Activated naive CD8-positive, alpha-beta T cell treated with anti-CD3 and anti-CD28 coated beads for 36 hours (primary cell): ENCODE measurements at regions not wholly inside any gene's neighbourhood (a gene's known extent, or its start where the extent isn't known, plus 50 kb on each side); places are given as distances from the start of the nearest gene placed in this dataset.
"Not testable (repeated sequence)": the region's sequence is repeated elsewhere in the genome, so short reads cannot be mapped to it uniquely, and the experiment has no call there.

Experiments
- DNase-seq: peaks from one replicate; pipeline ENCODE4 v3.0.0; 2021
- H3K27ac Mint-ChIP-seq: one replicate; pipeline ENCODE4 v1.8.0; 2022; ENCODE audit warnings: mild to moderate bottlenecking, moderate library complexity, mixed read lengths
- H3K27me3 Mint-ChIP-seq: one replicate; pipeline ENCODE4 v1.8.0; 2022; ENCODE audit warnings: mild to moderate bottlenecking, mixed read lengths
- H3K36me3 Mint-ChIP-seq: one replicate; pipeline ENCODE4 v1.8.0; 2021; ENCODE audit warnings: mild to moderate bottlenecking, mixed read lengths
- H3K4me1 Mint-ChIP-seq: one replicate; pipeline ENCODE4 v1.8.0; 2021; ENCODE audit warnings: mixed read lengths
- H3K4me3 Mint-ChIP-seq: one replicate; pipeline ENCODE4 v1.8.0; 2022; ENCODE audit warnings: mild to moderate bottlenecking, moderate library complexity, mixed read lengths
- H3K9me3 Mint-ChIP-seq: one replicate; pipeline ENCODE4 v1.8.0; 2022; ENCODE audit warnings: mixed read lengths

DNA sequence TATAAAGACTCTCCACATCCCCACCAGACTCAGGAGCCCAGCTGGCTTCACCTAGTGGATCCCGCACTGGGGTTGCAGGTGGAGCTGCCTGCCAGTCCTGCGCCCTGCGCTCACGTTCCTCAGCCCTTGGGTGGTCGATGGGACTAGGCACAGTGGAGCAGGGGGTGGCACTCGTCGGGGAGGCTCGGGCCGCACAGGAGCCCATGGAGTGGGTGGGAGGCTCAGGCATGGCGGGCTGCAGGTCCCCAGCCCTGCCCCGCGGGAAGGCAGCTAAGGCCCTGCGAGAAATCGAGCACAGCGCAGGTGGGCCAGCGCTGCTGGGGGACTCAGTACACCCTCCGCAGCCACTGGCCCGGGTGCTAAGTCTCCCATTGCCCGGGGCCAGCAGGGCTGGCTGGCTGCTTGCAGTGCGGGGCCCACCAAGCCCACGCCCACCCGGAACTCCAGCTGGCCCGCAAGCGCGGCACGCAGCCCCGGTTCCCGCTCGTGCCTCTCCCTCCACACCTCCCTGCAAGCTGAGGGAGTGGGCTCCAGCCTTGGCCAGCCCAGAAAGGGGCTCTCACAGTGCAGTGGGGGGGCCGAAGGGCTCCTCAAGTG, 371.8 kb downstream of the PRDM5 start:
- H3K27ac Mint-ChIP-seq, H3K4me1 Mint-ChIP-seq, DNase-seq, H3K4me3 Mint-ChIP-seq, H3K9me3 Mint-ChIP-seq, H3K36me3 Mint-ChIP-seq: not testable (repeated sequence)
- peaks cover 13% of the 10 kb centered on the region for H3K27me3 Mint-ChIP-seq

DNA sequence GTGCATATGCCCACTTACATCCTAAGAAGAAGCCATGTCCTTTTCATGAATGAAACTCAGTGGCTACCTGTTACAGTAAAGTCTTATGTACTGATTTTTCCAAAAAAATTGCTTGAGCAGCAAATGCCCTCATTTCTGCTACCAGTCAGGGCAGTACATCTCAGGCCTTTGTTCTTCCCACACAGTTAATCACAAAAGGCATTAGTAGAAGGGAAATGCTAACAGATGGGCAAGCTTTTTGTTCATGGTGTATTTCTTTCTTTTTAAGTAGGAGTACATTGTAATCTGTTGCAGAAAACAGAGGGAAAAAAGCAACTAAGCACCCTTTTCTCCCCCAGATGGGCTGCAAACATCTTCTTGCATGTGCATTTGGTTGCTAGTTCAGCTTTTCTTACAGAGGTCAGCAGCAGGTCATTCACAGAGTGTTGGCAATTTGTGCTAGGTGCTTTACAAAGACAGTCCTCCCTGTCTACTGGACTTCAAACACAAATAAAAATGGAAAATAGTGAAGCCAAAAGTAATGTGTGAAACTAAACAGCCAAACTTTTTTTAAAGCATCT, 373.4 kb downstream of the PRDM5 start:
- Mint-ChIP-seq H3K4me3 (no peak overlapping the region), H3K27ac (no peak overlapping the region), H3K4me1 (no peaks in the 10 kb centered on the region), H3K36me3 (no peaks in the 10 kb centered on the region), H3K27me3 (peaks cover 7% of the 10 kb centered on the region), H3K9me3 (no peaks in the 10 kb centered on the region)
- no peak for DNase-seq

DNA sequence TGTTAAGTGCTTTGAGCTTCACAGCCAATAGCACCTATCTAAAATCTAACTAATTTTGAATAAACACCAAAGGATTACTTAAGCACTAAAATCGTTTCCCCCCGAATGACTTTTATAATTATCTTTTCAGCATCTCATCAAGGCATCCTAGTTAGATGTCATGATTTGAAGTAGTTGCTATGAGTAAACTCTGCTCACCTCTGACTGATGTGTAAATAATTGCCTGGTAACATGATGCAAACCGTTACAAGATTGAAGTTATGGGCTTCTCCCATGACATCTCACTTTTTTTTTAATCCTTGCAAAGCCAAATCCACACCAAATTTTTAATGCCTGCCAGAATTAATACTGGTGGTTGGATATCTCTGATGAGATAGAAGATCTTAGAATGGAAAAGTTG, 377.1 kb downstream of the PRDM5 start:
- Mint-ChIP-seq H3K9me3 (no peaks in the 10 kb centered on the region), H3K36me3 (no peaks in the 10 kb centered on the region), H3K27me3 (peaks cover 4% of the 10 kb centered on the region), H3K27ac (no peak overlapping the region), H3K4me1 (no peaks in the 10 kb centered on the region), H3K4me3 (no peak overlapping the region)
- DNase-seq: no peak

DNA sequence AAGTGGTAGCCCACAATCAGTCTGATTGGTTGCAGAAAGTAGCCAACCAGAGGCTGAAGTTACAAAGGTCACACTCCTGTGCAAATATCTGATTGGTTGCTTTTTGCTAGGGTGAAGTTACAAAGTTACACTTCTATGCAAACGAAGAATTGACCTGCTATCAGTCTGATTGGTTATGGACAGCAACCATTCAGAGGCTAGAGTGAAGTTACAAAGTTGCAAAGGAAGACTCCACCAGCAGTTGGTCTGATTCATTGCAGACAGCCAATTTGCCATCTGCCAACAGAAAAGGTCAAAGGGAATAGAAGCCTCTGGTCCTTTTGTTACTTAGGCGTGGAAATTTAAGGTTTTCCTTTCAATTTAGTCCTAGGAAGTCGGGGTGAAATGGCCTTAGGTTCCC, 377.7 kb downstream of the PRDM5 start:
- no peaks in the 10 kb centered on the region for H3K36me3 Mint-ChIP-seq
- H3K9me3 Mint-ChIP-seq: no peaks in the 10 kb centered on the region
- peaks cover 4% of the 10 kb centered on the region for H3K27me3 Mint-ChIP-seq
- no peaks in the 10 kb centered on the region for H3K4me1 Mint-ChIP-seq
- no peak for DNase-seq
- no peak overlapping the region for H3K27ac Mint-ChIP-seq
- H3K4me3 Mint-ChIP-seq: no peak overlapping the region

DNA sequence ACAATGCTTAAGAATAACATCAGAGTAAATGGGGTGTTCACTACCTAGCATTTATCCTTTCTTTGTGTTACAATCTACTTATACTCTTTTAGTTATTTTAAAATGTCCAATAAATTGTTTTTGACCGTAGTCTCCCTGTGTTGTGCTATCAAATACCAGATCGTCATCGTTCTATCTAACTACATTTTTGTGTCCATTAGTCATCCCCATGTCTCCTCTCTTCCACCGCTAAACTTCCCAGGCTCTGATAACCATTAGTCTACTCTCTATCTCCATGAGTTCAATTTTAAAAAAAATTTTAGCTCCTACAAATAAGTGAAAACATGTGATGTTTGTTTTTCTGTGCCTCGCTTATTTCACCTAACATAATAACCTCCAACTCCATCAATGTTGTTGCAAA, 381.9 kb downstream of the PRDM5 start:
- H3K27me3 Mint-ChIP-seq: no peaks in the 10 kb centered on the region
- no peaks in the 10 kb centered on the region for H3K4me1 Mint-ChIP-seq
- H3K27ac Mint-ChIP-seq: no peak overlapping the region
- no peaks in the 10 kb centered on the region for H3K9me3 Mint-ChIP-seq
- H3K4me3 Mint-ChIP-seq: no peak overlapping the region
- no peaks in the 10 kb centered on the region for H3K36me3 Mint-ChIP-seq
- no peak for DNase-seq

DNA sequence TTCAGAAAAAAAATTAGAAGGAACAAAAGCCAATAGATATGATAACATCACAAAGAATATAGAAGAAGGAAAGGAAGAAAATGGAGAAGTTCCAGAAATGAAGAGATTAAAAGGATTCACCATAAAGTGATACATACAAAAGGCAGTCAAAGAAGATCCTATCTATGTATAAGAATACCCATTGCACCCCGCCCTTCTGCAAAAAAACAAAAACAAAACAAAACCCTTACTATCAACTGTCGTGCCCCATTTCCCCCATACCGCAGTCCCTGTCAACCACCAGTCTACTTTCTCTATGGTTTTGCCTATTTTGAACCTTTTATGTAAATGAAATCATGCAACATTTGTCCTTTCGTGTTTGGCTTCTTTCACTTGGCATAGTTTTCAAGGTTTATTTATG, 385.6 kb downstream of the PRDM5 start:
- H3K4me1 Mint-ChIP-seq: no peaks in the 10 kb centered on the region
- peaks cover 2% of the 10 kb centered on the region for H3K27me3 Mint-ChIP-seq
- H3K9me3 Mint-ChIP-seq: no peaks in the 10 kb centered on the region
- no peak overlapping the region for H3K4me3 Mint-ChIP-seq
- H3K27ac Mint-ChIP-seq: no peak overlapping the region
- DNase-seq: no peak
- no peaks in the 10 kb centered on the region for H3K36me3 Mint-ChIP-seq

DNA sequence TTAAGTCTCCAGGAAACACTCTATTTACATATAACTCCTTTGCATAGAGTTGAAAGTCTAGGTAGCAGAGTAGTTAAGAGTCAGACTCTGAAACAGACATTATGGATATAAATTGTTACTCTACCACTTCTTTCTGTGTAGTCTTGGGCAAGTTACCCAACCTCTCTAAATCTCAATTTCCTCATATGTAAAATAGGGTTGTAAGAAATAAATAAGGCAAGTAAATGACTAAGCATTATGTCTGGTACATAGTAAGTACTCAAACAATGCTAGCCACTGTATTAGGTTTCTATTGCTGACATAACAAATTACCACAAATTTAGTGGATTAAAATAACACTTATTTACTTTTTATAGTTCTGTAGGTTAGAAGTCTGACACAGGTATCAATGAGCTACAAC, 394.1 kb downstream of the PRDM5 start:
- Mint-ChIP-seq H3K4me3 (no peak overlapping the region), H3K9me3 (peaks cover 5% of the 10 kb centered on the region), H3K4me1 (no peaks in the 10 kb centered on the region), H3K36me3 (no peaks in the 10 kb centered on the region), H3K27me3 (peaks cover 3% of the 10 kb centered on the region), H3K27ac (no peak overlapping the region)
- no peak for DNase-seq

DNA sequence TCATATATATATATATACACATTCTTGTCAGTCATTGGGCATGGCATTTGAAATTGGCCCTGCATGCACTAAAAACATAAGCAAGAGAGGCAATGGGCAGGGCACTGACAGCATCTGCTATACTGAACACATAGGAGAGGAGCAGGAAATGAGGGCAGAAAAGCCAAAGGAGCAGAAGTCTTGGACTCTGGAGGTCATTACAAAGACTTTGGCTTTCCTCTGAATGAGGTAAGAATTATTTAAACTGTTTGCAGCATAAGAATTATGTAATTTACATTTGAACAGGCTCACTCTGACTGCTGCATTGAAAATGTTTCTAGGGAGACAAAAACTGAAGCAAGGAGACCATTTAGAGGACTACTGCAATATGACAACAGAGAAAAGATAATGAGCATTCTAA, 396.5 kb downstream of the PRDM5 start:
- Mint-ChIP-seq H3K36me3 (no peaks in the 10 kb centered on the region), H3K4me1 (no peaks in the 10 kb centered on the region), H3K4me3 (no peak overlapping the region), H3K27me3 (peaks cover 3% of the 10 kb centered on the region), H3K9me3 (peaks cover 4% of the 10 kb centered on the region), H3K27ac (no peak overlapping the region)
- no peak for DNase-seq

DNA sequence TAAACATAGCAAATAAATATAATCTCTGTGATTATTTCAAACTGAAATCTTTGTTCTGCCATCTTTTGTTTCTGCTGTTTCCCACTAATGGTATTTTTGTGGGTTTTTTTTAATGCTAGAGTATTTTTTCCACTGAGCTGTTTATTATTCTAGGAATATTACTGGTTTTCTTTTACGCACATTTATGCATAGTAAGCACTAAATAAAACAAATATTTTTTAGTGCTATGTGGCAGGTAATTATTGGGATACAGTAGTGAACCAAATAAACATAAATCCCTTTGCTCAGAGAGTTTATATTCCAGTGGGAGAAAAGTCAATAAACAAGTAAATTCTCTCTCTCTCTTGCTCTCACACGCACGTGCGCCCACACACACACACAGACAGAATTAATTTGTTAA, 397.4 kb downstream of the PRDM5 start:
- H3K4me3 Mint-ChIP-seq: no peak overlapping the region
- no peaks in the 10 kb centered on the region for H3K4me1 Mint-ChIP-seq
- no peaks in the 10 kb centered on the region for H3K36me3 Mint-ChIP-seq
- peaks cover 2% of the 10 kb centered on the region for H3K9me3 Mint-ChIP-seq
- peaks cover 3% of the 10 kb centered on the region for H3K27me3 Mint-ChIP-seq
- no peak overlapping the region for H3K27ac Mint-ChIP-seq
- no peak for DNase-seq

DNA sequence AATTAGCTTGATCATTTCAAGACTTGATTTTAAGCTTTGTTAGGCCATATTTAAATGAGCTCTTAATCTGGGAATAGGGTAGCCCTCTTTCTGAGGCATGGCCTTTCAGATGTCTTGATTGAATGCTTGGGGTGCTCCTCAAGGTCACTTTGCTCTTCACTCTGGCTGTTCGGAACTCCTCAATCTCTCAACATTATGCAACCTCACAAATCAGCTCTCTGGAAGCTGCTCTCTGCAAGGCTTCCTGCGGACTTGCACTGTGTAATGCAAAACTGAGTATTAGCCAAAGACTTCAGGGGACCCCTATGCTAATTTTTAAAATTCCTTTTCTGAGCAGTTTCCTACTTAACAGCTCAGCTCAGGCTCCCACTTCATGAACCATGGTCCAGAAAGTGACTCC, 398.3 kb downstream of the PRDM5 start:
- no peaks in the 10 kb centered on the region for H3K36me3 Mint-ChIP-seq
- peaks cover 2% of the 10 kb centered on the region for H3K9me3 Mint-ChIP-seq
- no peak overlapping the region for H3K27ac Mint-ChIP-seq
- no peak overlapping the region for H3K4me3 Mint-ChIP-seq
- no peak for DNase-seq
- H3K27me3 Mint-ChIP-seq: peaks cover 3% of the 10 kb centered on the region
- H3K4me1 Mint-ChIP-seq: no peaks in the 10 kb centered on the region

DNA sequence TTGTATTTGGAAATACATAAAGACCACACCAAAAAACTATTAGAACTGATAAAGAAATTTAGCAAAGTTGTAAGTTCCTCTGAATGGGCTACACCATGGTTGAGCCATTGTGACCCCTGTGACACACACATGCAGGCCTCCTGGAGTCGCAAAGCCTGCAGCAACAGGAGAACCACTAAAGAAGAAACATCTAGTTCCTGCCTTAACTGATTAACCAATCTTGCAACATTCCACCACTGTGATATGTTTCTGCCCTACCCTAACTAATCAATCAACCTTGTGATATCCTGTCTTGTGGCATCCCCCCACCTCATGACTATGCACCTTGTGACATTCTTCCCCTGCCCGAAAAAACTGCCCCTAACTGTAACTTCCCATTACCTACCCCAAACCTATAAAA, 401.8 kb downstream of the PRDM5 start:
- H3K27ac Mint-ChIP-seq: no peak overlapping the region
- no peaks in the 10 kb centered on the region for H3K36me3 Mint-ChIP-seq
- DNase-seq: no peak
- no peak overlapping the region for H3K4me3 Mint-ChIP-seq
- peaks cover 1% of the 10 kb centered on the region for H3K9me3 Mint-ChIP-seq
- H3K27me3 Mint-ChIP-seq: peaks cover 9% of the 10 kb centered on the region
- no peaks in the 10 kb centered on the region for H3K4me1 Mint-ChIP-seq

DNA sequence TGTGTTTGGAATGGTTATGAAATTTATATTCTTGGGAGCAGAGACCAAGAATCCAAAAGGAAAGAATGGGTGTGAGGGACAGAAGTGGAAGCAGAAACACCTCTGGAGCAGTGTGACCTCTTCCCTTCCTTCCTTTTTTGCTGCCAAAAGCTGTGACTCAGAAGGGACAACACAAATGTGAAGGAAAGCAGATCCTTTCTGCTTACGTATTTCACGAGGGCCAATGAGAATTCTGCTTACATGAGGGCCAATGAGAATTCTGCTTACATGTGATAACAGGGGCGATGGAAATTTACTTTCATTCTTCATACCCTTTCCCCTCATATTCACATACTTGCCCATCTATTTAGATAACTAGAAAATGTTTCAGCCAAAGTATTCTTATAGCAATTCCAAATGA, 404.6 kb downstream of the PRDM5 start:
- Mint-ChIP-seq H3K9me3 (peaks cover 13% of the 10 kb centered on the region), H3K4me1 (no peaks in the 10 kb centered on the region), H3K4me3 (no peak overlapping the region), H3K27ac (no peak overlapping the region), H3K27me3 (peaks cover 9% of the 10 kb centered on the region), H3K36me3 (no peaks in the 10 kb centered on the region)
- no peak for DNase-seq

DNA sequence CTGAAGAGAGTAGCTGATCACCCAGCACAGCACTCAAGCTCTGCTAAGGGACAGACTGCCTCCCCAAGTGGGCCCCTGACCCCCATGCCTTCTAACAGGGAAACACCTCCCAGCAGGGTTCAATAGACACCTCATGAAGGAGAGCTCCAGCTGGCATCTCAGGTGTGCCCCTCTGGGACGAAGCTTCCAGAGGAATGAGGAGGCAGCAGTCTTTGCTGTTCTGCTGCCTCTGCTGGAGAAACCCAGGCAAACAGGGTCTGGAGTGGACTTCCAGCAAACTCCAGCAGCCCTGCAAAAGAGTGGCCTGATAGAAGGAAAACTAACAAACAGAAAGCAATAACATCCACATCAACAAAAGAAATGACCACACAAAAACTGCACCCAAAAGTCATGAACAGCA, 412.8 kb downstream of the PRDM5 start:
- Mint-ChIP-seq H3K27ac (no peak overlapping the region), H3K9me3 (peaks cover 18% of the 10 kb centered on the region), H3K36me3 (no peaks in the 10 kb centered on the region), H3K27me3 (no peaks in the 10 kb centered on the region), H3K4me1 (no peaks in the 10 kb centered on the region), H3K4me3 (no peak overlapping the region)
- no peak for DNase-seq

DNA sequence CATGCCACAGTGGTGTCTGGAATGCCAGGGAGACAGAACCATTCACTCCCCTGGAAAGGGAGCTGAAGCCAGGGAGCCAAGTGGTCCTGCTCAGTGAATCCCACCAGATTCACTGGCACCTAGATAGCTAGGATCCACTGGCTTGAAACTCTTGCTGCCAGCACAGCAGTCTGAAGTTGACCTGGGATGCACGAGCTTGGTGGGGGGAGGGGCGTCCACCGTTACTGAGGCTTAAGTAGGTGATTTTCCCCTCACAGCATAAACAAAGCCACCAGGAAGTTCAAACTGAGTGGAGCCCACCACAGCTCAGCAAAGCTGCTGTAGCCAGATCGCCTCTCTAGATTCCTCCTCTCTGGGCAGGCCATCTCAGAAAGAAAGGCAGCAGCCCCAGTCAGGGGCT, 413.3 kb downstream of the PRDM5 start:
- Mint-ChIP-seq H3K4me3 (no peak overlapping the region), H3K27me3 (no peaks in the 10 kb centered on the region), H3K27ac (no peak overlapping the region), H3K36me3 (no peaks in the 10 kb centered on the region), H3K4me1 (no peaks in the 10 kb centered on the region), H3K9me3 (peaks cover 17% of the 10 kb centered on the region)
- DNase-seq: no peak

DNA sequence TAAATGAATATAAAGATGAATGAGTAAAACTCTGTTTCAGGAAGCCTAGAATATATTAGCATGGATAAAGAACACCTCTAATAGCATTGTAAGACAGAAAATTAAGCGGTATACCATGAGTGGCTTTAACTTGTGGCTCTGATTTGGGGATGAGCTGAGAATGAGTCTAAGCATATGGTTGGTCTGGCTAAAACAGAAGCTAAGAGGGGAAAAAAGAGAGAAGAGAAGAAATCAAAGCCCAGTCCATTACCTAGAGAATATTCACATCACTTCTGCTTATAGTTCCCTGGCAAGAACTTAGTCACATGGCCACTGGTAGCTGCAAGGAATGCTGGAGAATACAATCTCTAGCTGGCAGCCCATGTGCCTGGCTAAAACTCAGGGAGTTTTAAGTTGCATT, 414.5 kb downstream of the PRDM5 start:
- Mint-ChIP-seq H3K9me3 (peaks cover 8% of the 10 kb centered on the region), H3K4me3 (no peak overlapping the region), H3K36me3 (no peaks in the 10 kb centered on the region), H3K4me1 (no peaks in the 10 kb centered on the region), H3K27ac (no peak overlapping the region), H3K27me3 (no peaks in the 10 kb centered on the region)
- no peak for DNase-seq

DNA sequence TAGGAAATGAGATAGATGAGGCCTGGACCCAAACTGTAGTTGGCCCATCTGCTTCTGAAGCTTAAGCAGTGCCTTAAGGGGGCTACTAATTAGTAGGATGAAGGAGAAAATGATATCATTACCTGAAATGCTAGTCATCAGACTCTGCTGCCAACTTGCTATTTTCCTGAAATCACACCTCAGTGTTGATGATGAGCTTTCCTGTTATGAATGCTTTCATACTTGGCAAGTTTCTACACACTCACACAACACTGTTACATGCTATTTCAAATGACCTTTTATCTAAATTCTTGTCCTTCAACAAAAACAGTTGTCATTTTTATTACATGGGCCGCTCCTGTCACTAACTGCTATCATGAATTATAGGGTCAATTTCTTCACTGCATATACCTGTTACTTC, 416.0 kb downstream of the PRDM5 start:
- H3K4me3 Mint-ChIP-seq: no peak overlapping the region
- no peak for DNase-seq
- no peaks in the 10 kb centered on the region for H3K4me1 Mint-ChIP-seq
- H3K27me3 Mint-ChIP-seq: no peaks in the 10 kb centered on the region
- H3K36me3 Mint-ChIP-seq: no peaks in the 10 kb centered on the region
- peaks cover 4% of the 10 kb centered on the region for H3K9me3 Mint-ChIP-seq
- H3K27ac Mint-ChIP-seq: no peak overlapping the region
